Stimulated activated CD8-positive, alpha-beta memory T cell treated with anti-CD3 and anti-CD28 coated beads, Interleukin-4, amount 100 ng/mL, for 1 hour (primary cell): ENCODE measurements at regions not wholly inside any gene's neighbourhood (a gene's known extent, or its start where the extent isn't known, plus 50 kb on each side); places are given as distances from the start of the nearest gene placed in this dataset.

Experiments
- DNase-seq, 2 donors: peaks; one replicate each; pipeline ENCODE4 v3.0.0-alpha.2; 2020; ENCODE audit warnings: low read depth in 2 of 2, low spot score in 1 of 2

DNA sequence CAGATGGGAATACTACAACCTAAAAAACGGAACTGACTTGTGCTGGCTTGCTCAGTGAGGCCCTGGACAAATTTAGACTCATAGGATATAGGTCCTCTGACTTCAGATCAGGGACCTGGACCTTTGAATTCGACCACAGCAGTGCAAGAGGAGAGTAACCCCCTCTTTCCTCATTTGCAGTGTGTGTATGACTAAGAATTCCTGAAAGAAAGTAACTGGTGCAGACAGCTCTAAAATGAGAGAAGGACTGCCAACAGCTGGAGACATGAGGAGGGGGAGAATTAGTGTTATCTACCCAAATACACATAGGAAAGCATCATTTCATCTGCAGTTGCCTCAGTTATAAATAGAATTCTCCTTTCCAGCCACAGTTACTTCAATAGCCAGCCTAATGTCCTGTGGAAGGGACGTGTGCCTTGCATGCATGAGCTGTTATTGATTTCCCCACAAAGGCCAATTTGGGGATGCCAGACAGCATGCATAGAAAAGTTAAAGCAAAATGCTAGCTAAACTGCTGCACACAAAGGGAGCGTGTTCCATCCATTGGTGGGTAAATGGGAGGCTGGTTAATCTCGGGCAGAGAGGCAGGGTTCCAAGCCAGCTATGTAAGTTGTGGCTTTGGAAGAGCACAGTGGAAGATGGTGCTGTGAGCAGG is 442.7 kb downstream of the CDK5RAP2 start:
- no peak for DNase-seq

DNA sequence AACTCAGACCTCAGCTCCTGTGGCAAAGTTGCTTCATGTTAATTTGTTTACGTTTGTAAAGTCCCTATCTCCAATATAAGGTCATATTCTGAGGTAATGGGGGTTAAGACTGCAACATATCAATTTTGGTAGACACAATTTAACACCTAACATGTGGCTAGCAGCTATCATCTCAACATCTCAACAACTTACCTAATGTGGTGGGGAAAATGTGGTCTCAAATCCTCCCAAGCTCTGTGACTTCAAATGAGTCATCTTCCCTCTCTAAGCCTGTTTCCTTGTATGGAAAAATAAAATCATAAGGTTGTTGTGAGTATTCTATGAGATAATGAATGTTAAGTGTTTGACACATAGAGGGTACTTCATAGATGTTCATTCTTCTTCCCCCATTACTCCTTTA is 443.3 kb downstream of the CDK5RAP2 start:
- DNase-seq, result no peak

DNA sequence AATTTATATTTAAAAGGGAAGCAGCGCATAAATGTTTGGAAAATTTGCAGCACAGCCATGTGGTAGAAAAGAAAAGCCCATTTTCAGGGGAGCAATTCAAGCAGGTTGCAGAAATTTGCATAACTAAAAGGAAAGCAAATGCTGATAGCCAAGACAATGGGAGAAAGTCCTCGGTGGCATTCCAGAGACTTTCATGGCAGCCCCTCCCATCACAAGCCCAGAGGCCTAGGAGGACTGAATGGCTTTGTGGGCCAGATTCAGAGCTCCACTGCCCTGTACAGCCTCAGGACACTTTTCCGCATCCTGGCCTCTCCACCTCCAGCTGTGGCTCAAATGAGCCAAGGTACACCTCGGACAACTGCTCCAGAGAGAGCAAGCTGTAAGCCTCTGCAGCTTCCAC is 462.9 kb downstream of the CDK5RAP2 start:
- DNase-seq, result no peak

DNA sequence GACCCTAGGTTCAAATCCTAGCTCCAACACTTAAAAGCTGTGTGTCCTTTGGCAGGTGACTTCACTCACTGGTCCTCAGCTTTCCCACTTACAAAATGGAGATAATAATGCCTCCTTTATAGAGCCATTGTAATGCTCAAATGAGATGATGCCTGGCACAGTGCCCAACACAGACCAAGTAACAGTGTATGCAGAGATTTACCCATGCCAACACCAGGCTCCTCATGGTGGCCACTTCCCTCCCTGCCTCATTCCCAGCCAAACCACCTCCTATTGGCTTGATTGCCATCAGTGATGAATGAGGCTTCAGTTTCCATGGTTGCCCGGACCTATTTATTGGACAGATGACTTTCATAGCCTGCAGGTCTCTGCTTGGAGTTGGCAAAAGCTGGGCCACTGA is 469.4 kb downstream of the CDK5RAP2 start:
- DNase-seq, result no peak

DNA sequence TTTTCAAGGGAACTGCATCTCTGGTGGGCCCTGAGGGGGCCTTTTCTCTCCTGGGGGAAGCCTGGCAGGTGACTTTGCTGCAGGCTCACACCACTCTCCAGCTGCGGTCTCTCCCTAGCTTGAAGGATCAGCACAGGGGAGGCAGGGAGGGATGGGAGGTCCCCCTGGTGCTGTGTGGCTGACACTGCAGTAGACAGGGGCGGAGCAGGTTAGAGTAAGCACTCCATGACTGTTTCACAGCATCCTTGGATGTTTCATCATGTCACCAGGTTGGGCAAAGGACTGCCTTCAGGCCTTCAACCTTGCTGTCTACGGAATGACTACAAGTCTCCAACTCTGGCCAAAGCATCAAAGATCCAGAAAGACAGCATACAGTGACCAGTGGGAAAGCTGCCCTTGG is 470.7 kb downstream of the CDK5RAP2 start:
- no peak for DNase-seq

DNA sequence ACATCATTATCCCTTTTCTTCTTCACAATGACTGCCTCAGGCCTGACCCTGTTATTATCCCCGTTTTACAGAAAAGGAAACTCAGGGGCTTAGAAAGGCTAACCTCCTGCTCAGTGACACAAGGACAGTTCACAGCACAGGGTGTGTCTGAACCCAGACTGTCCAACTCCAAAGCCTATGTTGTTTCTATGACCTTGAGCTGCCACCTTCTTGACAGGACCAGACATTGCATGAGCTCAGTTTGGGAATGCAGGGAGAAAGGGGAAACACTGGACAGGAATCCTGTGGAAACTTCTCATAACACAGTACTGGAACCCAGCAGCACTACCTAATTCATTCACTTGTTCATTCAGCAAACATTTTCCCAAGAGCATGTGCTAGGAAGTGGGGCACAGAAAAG is 472.8 kb downstream of the CDK5RAP2 start:
- no peak for DNase-seq

DNA sequence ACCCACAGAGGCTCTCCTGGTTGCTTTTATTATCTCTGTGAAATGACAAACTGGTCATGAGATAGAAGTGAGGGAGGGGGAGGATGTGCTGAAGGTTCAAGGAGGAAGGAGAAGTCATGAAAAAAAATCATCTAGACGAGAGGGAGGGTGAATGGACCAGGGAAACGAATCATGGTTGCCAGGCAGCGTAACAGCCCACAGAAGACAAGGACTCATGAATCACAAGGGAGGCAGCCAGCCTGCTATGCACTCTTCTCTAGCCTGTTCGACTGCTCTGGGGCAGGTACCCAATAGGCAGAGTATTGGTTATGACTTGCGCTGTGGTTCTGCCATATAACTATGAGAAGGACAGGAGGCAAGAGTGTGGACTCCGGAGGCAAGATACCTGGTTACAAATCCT is 475.2 kb downstream of the CDK5RAP2 start:
- DNase-seq, result no peak

DNA sequence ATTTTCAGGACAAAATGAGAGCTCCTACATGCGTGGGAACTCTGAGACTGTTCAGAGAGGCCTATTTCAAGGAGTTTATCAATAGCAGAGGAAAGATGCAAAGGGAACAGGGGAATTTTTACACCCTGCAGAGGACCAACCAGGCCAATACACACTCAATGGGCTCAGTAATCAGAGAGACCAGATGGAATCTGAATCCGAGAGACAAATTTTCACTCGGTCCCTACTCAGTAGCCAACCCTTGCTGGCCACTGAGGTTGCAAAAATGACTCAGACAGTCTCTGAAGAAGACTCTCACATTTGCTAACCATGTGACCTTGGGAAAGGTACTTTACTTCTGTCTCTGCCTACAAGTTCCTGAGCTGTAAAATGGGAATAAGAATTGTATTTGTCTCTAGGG is 479.4 kb downstream of the CDK5RAP2 start:
- no peak for DNase-seq

DNA sequence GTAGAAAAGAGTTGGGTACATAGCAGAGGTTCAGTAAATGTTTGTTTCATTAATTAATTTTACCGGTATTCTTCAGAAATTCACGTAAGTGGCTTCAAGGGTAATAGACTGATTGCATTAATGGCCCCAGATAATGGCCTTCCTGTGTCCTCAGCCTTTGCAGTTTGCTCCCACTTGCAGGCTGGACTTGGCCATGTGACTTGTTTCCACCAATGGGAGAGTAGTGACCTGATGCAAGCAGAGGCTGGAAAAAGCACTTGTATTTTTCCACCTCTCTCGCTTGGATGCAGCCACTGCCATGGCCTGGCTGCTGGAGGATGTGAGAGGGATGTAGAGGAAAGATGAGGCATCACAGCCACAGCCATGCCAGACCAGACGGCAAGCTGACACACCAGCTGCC is 480.9 kb downstream of the CDK5RAP2 start:
- no peak for DNase-seq

DNA sequence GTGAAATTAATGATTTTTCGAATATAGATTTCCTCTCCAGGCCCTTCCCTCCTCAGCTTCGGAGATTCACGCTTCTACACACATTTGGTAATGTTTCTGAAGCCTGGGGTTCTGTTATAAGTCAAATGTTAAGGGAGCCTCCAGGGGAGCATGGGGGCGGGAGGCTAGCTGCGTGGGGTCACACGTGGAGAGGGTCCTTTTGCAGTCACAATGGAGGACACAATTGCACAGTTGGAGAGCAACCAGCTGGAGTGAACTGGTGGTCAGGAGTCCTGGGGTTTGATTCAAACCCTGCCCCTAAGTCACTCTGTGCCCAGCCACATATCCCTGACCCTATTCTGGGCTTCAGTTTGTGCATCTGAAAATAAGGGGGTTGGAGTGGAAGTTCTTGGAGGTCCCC is 481.4 kb downstream of the CDK5RAP2 start:
- DNase-seq, result no peak

DNA sequence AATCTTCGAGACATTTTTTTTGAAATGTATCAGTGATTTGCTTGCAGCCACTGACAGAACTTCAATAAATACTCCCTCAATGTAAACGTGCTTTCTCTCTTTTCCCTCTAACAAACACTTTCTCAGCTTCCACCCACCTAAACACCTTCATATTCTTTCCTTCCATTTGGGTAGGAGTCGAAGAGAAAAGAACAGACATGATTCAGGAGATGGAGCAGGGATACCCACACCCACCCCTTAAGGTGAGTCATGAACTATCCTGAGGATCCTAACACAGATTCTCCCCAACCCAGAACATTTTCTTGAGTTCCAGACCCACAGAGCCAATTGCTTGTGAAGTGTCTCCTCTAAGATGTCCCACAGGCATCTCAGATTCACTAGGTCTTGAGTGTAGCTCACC is 488.8 kb downstream of the CDK5RAP2 start:
- no peak for DNase-seq

DNA sequence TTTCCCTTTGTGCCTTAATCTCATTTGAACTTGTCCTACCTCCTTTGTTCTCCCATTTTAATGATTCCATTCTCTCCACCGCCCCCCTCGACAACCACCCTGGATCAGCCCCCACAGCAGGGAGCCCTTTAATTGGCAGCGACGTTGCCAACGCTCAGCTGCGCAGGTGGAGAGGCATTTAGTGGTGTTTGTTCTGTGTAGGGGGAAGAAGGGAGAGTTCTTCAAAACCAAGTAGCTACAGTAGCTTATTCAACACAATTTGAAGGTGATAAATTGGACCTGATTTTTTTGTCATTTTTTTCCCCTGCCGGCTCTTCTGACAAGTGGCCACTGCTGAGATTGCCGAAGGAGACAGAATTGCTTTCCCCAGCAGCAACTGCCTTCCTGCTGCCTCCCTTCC is 499.1 kb downstream of the CDK5RAP2 start:
- DNase-seq, result no peak

DNA sequence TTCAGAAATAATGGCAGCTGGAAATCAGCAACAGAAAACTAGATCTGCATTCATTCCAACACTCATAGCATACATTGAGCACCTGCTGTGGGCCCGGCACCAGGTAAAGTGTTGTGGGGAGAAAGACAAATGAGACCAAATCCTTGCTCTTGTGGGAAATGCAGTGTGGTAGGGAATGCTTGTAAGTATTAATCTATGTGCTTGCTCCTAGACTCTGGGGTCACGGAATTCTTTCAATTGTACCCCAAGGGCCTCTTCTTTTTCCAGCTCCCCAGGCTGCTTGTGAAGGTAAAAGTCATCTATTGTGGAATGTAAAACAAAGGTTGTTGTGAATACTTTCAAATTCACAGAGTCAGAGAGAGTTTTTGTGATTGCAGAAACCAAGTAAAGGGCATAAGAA is 501.9 kb downstream of the CDK5RAP2 start:
- no peak for DNase-seq

DNA sequence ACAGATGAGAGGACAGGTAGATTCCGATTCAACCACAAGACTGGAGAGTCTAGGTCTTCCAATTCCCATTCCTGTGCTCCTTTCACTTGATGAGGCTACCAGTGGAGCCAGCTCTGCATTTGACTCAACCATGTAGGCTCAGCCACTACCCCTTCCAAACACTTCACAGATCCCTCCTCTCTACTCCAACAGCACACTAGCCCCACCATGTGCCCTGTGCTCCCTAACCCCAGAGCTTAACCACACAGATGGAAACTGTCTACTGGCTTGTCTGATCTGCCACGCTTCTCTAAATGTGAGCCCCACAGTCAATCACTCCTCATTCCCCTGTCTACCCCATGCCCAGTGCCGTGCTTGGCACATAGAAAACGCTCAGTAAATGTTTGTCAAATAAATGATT is 508.2 kb downstream of the CDK5RAP2 start:
- no peak for DNase-seq

DNA sequence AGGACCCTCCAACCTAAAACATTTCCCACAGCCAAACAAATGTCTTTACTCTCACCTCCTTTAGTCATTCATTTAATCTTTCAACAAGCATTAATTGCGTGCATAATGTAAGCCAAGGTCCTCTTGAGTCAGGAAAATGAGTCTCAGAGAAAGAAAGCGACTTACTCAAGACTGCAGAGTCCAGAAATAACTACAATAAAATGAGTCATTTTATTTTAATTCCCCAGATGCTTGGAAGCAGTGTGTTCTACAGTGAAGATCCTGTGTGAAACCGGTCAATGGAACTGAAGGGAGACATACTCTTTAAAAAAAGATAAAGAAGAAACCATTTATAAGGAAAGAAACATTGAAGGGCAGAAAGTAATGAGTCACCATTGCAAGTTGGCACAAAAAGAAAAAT is 513.7 kb downstream of the CDK5RAP2 start:
- DNase-seq, result no peak

DNA sequence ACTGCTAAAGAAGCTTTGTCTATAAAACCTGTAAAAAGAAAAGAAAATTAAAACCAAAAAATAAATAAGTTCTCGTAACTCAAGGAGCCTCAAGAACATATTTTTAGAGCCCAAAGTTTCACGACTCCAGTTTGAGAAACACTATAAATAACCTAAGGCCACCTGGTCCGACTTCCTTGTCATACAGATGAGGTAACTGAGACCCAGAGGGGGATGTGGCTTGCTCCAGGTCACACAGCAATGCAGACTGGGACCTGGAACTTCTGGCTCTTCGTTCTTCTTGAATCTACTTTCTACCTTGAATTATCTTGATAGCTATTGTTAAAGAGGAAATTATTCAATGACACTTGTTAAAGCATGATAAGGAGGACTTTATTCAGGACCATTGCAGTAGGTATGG is 514.8 kb downstream of the CDK5RAP2 start:
- DNase-seq, result no peak

DNA sequence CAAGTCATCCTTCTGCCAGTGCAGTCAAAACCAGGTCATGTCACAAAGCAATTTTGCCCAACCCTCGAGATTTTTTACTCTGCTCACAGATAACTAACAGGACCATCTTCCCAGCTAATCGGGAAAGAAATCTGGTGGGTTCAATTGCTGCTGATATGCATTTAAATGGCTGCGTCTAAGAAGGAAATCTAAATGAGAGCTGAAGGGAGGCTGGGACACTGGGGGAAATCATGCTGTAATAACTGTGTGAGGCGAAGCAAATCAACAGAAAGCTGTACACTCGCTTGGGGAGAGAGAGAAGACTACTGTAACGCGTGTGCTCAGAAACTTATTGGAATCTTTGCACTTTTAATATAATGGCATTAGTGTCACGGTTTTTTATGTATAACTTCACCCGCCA is 535.0 kb downstream of the CDK5RAP2 start:
- DNase-seq, result no peak

DNA sequence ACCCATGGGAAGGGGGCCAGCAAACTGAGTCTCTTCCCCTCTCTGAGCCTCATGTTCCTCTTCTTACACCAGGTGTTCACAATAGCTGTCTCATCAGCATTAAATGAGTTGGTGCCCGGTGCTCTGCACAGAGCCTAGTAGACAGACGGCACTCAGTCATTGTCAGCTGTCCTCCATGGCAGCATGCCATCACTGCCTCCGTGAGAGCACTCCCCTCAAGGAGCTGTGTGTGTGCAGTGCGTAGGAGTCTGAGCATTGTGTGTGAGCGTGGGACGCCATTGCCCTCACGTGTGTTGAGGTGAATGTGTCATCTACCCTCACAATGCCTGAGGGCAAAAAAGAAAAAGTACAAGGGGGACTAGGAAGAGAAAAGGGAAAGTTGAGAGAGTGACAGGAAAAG is 536.5 kb downstream of the CDK5RAP2 start:
- no peak for DNase-seq

DNA sequence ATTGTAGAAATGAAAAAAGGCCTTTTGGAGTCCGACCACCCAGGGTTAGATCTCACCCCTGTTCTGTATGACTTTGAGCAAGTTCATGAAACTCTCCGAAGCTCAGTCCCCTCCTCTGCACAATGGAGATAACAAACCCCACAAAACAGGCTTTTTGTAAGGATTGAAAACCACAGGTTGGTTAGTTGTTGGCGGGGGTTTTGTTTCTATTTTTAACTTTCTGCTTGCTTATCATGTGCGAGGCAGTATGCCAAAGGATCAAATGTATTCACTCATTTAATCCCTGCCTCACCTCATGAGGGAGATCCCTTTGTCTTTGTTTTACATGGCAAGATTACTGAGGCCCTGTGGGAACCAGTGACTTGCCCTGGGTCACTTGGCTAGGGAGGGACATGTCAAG is 539.1 kb downstream of the CDK5RAP2 start:
- no peak for DNase-seq

DNA sequence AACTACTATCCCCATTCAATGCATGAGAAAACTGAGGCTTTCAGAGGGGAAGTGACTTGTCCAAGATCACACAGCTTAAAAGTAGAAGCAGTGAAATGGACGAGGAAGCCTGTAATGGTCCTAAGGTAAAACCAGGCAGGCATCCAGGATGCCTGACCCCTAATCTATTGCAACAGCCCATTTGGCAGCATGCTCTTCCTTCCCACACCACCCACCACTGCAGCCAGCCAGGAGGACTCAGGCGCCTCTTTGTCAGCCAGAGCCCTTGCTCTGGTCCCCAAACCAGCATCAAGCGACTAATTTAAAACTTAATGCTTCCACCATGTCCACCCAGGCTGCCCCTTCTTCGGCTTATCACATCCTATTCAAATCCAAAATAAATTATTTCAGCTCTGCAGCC is 541.6 kb downstream of the CDK5RAP2 start:
- DNase-seq, result no peak

DNA sequence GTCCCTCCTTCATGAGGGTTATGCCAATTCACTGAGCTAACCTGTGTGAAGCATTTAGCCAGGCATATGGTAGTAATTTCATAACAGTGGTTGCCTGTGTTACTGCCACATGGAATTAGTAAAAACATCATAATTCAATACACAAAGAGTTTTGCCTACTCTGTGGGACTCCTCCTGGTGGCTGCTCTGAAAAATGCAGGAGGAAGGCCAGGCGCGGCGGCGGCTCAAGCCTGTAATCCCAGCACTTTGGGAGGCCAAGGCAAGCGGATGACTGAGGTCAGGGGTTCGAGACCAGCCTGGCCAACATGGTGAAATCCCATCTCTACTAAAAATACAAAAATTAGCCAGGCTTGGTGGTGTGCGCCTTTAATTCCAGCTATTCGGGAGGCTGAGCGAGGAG is 547.3 kb downstream of the CDK5RAP2 start:
- no peak for DNase-seq

DNA sequence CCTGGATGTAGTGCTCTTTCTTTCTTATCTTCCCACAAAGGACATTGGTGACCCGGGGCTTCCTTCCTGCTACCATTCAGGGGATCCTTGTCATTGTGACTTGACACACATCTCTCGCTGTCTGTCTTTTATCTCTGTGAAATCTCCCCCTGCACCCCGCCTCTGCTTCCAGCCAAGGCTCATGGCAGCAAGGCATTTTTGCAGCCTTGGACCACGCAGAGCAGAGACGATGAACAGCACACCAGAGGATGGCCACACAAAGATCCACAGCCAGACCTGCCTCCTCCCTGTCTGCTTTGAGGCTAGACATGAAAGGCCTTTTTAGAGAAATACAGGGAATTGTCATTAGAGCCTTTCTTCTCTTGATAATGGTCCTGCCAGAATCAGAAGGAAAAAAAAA is 549.1 kb downstream of the CDK5RAP2 start:
- DNase-seq, result no peak

DNA sequence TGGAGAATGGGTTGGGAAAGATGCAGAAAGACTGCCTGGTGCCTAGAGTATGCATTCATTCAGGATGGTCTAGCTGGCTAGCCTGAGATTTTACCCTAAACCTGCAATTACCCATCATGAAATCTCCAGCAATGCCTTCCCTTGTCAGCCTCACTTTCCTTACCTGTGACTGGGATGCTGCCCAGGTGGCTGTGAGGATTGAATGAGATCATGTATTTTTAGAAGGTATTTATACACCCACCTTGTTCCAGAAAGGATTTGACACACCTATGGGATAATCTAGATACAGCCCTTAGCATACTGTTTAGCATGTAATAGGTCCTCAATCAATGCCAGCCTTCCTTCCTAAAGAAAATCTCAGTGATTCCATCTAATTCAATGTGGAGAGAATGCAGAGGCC is 561.4 kb downstream of the CDK5RAP2 start:
- DNase-seq, result no peak

DNA sequence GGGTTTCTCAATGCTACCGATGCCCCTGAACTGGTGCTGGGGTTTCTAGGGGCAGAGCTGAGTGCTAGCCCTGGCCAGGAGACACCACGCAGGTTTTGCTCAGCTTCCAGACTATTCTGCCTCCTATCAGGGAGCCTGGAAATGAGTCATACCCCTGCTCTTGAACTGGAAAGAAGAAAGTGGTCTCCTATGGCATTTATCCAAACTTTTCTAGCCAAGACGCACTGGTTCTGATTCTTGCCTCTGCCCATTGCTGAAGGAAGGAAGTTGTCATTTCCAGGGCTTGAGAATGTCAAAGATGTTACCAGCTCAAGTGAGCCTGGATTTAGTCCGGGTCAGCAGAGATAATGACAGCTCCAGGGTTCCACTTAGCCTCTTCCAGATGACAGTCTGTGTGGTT is 561.9 kb downstream of the CDK5RAP2 start:
- no peak for DNase-seq
